HG03457 (cell line): ENCODE measurements at regions not wholly inside any gene's neighbourhood (a gene's known extent, or its start where the extent isn't known, plus 50 kb on each side); places are given as distances from the start of the nearest gene placed in this dataset.
"Not testable (repeated sequence)": the region's sequence is repeated elsewhere in the genome, so short reads cannot be mapped to it uniquely, and the experiment has no call there.

Experiments used
- ATAC-seq: cut with Tn5 transposase; IDR thresholded peaks from one replicate; pipeline ENCODE4 v1.9.1; 2021; ENCODE audit warnings: moderate number of reproducible peaks; ENCODE audit not compliant: unreplicated experiment

DNA sequence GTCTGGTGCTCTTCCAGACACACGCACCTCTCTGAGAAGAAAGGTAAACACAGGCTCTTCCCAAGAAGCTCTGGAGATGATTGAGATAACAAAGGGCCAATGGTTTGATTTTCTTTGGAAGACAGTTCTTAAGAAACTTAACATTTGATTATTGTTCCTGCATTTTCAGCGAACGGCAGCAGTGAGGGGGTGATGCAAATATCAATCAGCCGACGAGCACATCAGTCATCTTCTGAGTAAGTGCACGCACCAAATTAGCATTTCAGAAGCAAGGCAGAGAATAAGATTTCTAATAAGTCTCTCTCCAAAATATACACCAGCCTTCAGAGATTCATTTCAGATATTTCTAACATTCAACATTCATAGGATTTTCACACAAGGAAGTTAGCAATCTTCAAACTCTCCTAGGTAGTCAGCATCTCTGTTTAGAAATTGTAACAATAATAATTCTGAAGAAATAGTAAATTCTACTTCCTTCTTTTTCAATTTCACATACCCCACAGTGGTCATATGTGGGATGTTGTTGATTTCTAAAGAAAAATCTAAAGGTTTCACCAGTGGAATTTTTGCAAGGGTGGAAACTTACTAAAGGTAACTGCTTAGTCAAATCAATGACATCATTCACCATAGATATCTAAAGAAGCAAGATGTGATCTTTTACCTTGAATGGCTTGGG, 250.3 kb downstream of the SEC61B start:
- no peak for ATAC-seq

DNA sequence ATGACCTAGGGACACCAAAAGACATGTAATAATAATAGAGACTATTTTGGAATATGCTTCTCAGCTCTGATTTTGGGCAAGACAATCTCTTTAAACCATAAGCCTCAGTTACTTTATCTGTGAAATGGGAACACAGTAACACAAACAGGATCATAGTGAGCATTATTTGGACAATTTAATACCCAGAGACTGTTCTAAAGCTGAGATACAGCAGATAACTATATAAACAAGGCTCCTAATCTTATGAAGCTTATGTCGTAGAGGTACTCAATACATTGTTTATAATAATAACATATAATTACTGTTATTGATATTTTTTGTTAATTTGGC, 250.8 kb downstream of the SEC61B start:
- ATAC-seq = no peak

DNA sequence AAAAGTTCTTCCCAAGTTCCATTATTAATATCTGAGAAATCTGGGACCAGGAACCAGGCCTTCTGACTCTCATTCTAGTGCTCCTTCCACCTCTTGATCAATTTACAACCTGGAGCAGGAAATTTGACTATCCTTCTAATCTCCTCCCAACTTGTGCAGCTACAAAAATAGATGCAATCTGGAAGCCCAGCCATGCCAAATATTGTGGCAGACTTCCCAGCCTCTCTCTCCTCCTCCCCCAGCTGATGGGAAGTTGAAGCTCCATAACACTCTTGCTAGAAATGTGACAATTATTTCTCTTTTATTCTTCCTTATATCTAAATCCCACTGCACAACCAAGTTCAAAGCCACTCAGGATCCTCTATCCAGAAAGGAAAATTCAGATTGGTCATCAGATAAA, 252.1 kb downstream of the SEC61B start:
- ATAC-seq = no peak

DNA sequence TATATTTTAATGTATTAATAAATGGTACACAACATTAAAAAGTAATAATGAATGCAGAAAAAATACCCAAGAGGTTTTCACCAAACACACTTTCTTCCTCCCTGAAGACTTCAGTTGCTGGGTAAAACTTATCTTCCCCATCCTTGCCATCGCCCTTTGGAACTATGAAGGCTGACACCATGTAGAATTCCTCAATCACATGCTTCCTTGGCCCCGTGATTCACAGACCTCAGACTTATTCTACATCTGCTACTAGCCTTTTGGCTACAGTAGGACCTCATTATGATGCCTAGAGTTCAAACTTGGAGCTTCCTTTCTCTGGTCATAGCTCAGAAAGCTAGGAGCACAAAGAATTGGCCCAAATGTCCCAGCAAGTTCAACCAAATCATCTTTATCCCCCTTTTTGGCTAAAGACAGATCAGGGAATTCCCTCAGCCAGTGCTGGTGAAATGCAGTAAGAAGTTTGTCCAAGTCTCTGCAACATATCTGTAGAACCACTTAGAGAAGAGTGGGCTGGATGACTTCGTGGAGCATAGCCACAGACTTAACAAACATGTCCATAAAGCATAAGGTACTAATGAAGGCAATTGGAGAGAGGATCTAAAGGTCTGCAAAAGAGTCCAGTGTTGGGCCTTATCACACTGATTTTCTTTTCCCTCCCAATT, 253.5 kb downstream of the SEC61B start:
- no peak for ATAC-seq

DNA sequence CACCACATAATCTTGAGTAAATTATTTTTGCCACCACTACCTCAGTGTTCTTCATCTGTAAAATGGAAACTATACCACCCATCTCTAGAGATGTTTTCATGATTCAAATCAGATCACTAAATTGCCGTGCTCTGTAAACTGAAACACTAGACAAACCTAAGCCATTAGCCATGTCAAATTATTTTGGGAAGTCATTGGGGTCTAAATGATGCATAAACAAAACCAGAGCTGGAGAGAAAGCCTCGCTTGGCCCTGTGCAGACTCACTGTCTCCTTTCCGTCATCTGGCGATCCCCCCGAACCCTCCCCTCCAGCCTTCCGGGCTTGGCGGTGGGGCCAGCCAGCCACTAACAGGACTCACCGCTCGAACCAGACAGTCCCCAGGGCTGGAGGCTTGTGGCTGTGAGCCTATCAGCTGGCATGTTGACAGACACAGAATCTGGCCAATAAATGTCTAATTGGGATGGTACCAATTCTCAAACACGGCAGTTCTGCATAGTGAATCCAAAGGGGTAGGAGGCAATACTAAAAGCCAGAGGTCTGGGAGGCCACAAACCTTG, 256.5 kb downstream of the SEC61B start:
- no peak for ATAC-seq

DNA sequence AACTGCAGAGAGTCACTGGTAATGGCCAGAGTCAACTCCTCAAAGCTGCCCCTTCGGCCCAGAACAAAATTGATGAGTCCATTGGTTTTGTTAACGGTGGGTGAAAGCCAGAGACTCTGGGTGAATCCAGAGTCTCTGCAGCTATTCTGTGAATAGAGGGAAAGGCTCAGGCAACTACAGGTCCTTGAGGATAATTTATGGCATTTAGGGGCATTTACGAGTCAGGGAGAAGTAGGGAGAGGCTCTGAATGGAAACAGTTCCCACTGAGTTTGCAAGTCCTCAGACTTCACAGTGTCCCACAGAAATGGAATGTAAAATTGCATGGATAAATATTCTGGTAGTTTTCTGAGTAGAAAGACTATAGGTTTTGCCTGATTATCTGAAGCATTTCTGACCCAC, 257.8 kb downstream of the SEC61B start:
- no peak for ATAC-seq

DNA sequence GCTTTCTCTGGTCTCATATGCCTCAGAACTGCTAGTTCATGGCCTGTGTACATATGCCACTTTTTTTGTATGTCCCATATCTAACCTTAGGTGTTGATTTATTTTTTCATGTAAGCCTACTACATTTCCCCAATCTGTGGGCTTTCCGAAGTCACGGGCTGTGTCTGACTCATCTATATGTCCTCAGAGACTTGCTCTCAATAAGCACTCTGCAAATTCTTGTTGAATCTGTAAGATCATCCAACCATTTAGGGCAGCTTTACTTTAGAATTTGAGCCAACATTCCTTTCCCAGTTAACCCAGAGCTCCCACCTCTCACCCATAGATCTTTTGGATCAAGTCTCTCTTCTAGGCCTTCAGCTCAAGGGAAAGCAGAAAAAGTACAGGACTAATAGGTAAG, 263.4 kb downstream of the SEC61B start:
- no peak for ATAC-seq

DNA sequence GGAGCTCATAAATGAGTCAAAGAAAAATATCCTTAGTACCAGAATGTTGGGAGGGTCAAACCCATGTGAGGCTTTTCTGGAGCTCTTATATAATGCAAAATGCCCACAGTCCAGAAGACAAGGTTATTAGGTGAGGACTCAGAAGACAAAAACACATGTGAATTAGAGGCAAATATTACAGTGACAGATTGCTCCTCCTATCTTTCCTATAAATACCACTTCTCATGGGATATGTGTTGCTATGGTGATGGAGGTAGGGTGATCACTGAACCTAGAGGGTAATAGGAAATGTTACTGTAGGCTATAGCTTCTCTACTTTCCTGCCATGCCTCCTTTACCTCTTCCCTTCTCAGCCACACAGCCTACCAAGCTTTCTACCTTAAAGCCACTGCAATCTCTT, 264.6 kb downstream of the SEC61B start:
- no peak for ATAC-seq

DNA sequence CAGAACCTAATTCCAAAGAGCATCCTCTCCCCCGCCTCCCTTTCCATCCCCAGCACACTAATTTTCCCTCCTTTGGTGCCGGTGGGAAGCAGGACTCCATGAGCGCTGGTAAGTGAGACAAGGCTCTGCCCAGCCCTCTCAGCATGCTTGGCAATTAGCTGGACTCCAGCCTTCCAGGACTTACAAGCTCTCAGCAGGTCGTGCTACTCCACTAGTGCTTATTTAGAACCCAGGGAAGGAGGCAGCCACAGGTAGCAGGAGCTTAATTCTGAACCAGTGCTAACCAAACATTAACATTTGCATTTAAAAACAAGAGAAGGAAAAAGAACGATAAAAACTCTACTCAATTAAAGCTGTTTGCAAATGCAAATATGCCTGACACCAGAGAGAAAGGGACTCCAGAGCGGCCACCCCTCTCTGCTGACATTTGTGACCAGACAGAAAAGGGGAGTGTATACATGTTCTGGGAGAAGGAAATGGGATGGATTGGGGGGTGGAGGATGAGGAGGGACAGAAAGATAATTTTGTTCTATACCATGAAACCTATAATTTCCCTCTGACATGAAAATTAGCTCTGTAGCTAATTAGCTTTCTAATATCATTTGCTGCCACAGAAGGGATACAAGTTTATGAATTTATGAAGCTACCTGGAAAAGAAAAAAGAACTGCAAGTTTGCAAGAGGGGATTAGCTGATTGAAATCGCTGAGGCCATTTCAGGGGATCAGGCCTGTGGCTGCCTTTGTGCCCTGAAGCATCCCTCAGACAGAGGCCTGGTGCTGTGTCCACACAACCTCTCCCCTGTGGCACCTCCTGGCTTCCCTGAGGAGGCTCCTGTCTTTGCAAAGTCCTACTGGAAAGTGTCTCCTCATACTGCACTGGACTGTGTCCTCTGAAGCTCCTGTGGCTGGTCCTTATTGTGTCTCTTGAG, 266.3 kb downstream of the SEC61B start:
- ATAC-seq = no peak

DNA sequence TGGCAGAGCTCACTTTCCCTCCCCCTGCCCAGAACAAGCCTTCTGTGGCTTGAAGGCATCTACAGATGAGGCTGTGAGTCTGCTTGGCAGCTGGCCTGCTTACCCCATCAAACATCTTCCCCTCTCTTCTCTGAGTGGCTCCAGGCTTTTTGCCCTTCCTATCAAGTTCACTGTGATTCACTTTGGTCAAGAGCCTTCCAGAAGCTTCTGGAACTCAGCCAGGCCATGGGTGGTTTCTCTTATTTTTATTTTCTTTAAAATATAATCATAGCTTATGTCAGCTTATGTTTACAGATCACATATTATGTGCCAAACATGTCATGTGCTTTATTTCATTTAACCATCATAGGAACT, 267.0 kb downstream of the SEC61B start:
- ATAC-seq = no peak

DNA sequence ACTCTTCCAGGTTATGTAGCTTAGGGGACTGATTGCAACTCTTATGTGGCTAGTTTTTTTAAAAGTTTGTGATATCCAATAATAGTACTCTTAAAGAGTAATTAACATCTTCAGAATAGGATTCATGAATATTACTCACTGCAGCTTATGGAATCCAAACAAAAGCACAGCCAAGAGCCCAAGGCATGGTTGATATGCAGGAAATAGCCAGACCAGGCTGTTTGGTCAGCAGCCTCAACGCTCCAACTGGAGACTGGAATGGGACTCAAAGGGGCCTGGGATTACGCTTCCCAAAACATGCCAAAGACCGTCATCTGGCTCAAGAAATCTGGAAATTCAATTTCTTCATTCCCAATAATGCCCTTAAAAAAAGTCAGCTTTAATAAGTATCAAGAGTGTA, 268.6 kb downstream of the SEC61B start:
- ATAC-seq = no peak

DNA sequence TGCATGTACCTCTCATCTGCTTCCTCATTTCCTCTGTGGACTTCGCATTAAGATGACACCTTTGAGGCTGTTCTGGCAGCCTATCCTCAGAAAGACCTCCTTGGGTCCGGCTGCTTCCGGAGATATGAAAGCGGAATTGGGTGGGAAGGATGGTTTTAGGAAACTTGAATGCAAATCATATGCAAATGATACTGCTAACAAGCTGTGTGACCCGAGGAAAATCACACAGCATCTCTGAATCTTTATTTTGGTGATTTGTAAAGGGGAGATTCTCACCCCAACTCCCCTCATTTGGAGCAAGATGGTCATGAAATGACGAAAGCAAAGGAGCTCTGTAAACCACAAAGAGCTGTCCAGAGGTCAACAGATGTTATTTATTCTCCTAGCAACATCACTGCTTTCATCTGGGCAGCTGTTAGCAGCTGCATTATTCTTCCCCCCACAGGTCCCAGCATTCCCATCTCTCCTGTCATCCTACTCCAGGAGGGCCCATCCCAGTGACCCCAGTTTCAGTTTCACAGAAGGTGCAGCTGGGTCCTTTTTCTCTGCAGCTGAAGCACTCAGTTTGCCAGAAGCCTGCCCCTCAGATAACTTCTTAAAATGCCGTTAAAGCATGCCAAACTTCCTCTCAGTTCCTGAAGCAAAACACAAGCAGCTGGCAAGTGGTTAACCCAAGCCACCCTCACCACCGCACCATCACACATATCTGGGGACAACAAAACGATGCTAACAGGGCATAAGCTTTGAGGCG, 269.5 kb downstream of the SEC61B start:
- no peak for ATAC-seq

DNA sequence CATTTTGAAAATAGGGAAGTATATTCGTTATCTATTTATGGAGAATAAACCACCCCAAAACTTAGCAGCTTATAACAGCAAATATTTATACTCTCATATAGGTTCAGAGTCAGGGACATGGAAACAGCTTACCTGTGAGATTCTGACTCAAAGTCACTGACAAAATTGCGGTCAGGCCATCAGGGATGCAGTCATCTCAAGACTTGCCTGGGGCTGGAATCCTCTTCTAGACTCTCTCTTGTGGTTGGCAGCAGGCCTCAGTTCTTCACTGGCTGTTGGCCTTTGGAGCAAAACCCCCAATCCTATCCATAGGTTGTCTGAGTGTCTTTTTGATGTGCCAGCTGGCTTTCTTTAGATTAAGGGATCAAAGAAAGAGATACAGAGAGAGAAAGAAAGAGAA, 275.6 kb downstream of the SEC61B start:
- ATAC-seq = no peak

DNA sequence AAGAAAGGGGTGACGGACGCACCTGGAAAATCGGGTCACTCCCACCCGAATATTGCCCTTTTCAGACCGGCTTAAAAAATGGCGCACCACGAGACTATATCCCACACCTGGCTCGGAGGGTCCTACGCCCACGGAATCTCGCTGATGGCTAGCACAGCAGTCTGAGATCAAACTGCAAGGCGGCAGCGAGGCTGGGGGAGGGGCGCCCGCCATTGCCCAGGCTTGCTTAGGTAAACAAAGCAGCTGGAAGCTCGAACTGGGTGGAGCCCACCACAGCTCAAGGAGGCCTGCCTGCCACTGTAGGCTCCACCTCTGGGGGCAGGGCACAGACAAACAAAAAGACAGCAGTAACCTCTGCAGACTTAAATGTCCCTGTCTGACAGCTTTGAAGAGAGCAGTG, 276.9 kb downstream of the SEC61B start:
- not testable (repeated sequence) for ATAC-seq

DNA sequence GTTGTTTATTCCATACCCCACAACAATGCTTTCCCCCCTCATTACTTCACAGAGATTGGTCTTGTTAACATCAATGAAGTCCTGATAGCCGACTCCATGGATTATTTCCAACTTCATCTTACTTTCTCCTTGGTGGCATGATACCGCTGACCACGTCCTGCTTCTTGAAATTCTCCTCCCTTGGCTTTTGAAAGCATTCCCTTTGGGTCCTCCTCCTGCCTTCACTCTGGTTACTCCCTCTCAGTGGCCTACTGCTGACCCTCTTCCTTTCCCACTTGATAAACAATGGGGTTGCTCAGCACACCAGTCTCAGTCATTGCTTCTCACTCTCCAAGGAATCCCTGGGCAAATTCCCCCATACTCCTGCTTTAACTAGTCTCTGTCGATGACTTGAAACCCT, 283.9 kb downstream of the SEC61B start:
- no peak for ATAC-seq

DNA sequence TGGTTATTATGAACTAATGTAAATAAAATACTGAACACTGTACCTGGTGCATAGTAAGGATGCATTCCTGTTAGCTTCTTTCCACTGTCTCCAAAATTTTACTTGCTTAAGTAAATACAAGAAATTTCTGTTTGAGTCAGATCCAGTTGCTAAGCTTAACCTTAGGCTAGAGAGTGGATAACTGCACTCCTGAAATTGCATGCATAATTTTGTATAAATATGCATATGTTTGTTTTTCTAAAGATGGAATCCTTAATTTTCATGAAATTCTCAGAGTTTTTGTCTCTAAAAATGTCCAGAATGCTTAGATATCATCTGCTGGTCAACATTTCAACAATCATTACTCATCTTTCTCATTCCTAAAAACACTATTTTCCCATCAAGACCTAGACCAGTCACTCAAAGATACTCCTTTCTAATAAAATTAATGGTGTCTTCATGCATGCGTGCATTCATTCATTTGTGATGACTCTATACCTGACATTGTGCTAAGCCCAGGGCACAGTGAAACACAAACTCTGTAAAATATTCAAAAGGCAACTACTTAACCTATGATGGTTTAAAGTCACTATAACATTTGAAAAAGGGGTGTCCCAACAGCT, 284.8 kb downstream of the SEC61B start:
- no peak for ATAC-seq

DNA sequence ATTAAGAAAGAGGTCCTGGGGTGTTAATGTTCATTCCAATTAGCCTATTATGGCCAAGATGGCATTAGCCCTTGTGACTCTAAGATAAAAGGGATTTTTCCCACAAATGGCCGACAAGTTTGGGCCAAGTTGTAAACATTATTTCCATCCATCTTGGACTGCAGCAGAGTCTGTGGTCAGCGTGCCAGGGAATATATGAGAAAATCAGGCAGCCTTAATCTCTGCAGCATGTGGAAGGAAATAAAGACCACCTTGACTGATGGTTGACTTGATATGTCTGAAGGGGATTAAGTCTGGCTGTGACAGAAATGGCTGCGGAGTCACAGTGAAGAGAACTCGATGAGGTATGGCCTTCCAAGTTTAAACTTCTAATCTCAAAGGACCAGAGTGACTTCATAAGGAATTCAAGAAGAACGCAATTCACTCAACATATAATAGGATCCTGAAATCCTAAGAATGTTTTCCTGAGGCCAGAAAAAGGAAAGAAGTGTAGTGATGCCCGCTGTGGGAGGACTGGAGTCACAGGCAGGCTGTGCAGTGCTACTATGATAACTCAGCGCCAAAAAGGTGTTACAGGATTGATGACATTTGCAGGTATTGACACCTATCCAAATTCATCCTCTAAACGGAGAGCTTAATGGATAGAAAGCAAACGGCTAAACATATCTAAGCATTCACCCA, 287.1 kb downstream of the SEC61B start:
- ATAC-seq = no peak

DNA sequence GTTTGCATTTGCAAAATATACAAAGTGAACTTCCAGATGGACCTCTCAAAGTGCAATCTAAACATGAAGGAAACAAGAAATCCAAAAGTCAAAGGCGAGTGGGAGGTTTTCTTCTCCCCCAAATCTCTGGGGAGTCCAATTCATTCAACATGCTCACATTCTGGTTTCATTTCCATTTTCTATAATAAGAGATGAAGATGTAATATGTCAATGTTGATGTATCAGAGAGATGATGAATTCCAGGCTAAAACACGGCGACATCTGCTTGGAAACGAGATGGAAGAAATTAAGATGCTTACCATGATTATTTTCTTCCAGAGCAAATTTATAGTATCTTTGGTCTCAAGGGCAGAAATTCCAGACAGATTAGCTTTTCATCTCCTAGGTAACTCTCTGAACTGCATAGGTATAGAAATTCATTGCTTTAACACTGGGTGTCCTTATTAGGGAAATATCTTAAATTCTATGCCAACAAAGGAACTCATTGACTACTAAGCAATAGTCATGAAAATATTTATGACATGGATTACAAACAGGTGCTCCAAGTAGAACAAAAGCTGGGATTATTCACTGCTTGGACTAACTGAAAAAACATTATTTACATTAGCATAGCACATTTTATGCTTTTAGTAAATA, 287.9 kb downstream of the SEC61B start:
- ATAC-seq = no peak

DNA sequence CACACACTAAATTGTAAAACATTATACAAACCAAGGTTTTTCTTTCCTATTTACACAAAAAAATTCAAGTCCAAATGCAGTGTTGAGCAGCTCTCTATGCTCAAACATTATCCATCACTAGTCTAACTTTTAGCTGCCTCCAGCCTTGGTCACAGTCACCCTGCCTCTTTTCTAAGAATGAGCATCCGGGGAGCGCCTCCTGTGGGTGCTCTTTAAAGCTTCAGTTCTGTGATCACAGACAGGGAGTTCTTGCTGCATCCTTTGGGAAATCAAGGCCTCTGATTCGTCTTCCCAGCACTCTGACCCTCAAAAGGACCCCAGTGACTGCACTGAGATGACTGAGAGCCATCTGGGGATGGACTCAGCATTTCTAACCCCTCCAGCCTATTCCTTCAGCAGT, 289.6 kb downstream of the SEC61B start:
- no peak for ATAC-seq
